ENCODE measurements at regions not wholly inside any gene's neighbourhood (a gene's known extent, or its start where the extent isn't known, plus 50 kb on each side); places are given as distances from the start of the nearest gene placed in this dataset.
"Not testable (repeated sequence)": the region's sequence is repeated elsewhere in the genome, so short reads cannot be mapped to it uniquely, and the experiment has no call there.

- no peak for ATAC-seq
These were observed 677.9 kb upstream of the LRRN3 start for GRCh38 chr7:110413038-110413437.

DNA sequence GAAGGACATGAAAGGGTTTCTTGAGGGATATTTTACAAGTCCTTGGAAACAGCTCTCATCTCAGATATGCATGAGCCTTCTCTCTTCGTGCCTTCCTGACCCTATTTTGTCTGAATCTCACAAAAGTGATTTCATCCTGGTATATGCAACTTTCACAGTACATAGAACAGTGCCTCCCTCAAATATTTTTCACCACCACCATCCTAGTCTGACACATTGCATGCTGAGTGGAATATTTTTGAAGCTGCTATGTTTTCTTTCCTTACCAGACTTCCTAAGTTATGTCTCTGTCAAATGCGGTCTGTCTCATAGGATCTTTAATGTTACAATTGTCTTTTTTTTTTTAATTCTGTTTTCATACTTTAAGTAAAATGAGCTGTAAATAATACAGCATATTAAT is 673.3 kb upstream of the LRRN3 start:
- ATAC-seq = no peak

- ATAC-seq = no peak
These were observed 672.2 kb upstream of the LRRN3 start for GRCh38 chr7:110418659-110419280.

GRCh38 chr7:110420788-110421187 is 670.1 kb upstream of the LRRN3 start:
- no peak for ATAC-seq

- no peak for ATAC-seq
These were observed 669.3 kb upstream of the LRRN3 start for GRCh38 chr7:110421490-110422241.

DNA sequence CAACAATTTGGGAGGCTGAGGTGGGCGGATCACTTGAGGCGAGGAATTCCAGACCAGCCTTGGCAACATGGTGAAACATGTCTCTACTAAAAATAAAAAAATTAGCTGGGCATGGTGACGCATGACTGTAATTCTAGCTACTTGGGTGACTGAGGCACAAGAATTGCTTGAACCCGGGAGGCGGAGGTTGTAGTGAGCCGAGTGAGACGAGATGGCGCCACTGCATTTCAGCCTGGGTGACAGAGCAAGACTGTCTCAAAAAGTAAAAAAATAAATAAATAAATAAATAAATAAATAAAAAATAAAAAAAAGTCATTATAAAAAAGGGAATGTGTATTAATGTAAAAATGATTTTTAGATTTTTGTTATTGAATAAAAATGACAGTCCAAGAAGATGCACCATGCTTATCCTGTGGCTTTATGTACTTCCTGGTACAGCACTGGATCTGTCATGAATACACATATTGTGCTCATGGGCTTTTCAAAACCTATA is 658.8 kb upstream of the LRRN3 start:
- ATAC-seq = no peak

GRCh38 chr7:110438926-110439325 is 652.0 kb upstream of the LRRN3 start:
- not testable (repeated sequence) for ATAC-seq

DNA sequence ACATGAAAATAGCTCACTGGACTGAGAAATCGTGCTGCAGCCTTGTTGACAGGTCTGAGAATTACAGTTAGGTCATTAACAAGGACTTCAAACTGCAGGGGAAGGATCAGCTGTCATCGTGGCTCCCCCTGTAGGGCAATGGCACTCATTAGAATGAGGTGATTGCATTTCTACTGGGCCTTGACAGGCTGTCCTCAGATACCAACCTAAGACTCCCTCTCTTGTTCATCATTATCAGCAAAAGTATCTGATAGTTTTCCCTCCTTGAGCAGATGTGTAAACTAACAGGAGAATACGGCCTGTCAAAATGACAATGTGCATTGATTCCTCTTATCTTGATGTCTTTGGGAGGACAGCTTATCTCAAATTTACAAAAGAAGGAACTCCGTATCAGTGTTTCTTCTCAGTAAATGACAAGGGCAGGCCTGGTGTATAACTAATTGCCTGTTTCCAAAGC is 648.5 kb upstream of the LRRN3 start:
- ATAC-seq = no peak

DNA sequence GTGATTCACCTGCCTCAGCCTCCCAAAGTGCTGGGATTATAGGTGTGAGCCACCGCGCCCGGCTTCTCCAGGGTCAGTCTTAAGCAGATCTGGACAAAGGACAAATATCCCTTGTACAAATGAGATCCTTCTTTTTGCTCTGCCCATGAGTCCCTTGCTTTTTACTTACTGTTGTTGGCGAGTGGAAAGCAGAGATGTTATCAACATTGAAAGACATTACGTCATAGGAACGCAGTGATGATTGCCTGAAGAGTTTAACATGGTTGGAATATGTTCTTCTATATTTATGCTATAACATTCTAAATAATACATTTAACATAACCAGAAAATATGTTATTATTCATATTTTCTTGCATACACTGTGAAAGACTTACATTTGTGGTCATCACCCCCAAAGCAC is 644.3 kb upstream of the LRRN3 start:
- ATAC-seq = no peak

DNA sequence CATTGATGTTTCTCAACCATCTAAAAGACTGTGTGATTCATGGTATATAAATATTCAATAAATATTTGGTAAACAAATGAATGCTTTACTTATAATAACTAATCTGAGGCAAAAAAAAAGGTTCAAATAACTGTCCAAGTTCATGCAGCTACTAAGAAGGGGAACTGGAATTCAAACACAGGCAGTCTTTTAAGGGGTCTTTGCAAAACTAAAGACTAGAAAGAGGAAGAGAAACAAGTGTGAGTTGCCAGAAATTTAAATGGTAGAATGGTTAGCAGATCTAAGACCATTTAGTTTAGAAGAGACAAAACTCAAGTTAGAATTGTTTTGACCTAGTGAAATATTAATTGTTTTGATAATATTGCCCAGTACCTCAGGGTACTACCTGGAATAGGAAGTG is 642.0 kb upstream of the LRRN3 start:
- no peak for ATAC-seq

DNA sequence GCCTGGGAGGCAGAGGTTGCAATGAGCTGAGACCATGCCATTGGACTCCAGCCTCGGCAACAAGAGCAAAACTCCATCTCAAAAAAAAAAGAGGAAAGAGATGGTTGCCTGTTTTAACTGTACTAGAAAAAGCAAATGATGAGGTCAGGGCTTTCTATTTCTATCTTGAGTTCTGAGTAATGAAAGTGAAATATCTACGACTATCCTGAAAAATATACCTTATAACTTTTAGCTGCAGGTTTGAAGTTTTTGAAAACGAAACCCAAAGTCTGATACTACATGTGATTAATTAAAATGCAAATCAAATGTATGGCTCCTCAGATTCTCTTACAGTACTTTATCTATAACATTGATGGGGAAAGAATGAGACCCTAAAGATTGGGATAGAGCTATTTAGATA is 636.2 kb upstream of the LRRN3 start:
- ATAC-seq = no peak

GRCh38 chr7:110461621-110462020 is 629.3 kb upstream of the LRRN3 start:
- no peak for ATAC-seq

- ATAC-seq = no peak
These were observed 620.5 kb upstream of the LRRN3 start for GRCh38 chr7:110470420-110470819.

DNA sequence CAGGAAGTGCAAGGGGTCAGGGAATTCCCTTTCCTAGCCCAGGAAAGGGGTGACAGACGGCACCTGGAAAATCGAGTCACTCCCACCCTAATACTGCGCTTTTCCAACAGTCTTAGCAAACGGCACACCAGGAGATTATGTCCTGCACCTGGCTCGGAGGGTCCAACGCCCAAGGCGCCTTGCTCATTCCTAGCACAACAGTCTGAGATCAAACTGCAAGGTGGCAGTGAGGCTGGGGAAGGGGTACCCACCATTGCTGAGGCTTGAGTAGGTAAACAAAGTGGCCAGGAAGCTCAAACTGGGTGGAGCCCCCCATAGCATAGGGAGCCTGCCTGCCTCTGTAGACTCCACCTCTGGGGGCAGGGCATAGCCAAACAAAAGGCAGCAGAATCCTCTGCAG is 618.5 kb upstream of the LRRN3 start:
- not testable (repeated sequence) for ATAC-seq

DNA sequence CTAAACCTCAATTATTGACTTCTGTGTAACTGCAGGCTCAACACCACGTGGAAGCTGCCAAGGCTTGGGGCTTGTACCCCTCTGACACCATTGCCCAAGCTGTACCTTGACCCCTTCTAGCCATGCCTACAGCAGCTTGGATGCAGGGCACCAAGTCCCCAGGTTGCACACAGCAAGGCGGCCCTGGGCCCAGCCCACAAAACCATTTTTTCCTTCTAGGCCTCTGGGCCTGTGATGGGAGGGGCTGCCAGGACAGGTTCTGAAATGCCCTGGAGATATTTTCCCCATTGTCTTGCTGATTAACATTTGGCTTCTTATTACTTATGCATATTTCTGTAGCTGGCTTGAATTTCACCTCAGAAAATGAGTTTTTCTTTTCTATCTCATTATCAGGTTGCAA is 610.0 kb upstream of the LRRN3 start:
- ATAC-seq = no peak

DNA sequence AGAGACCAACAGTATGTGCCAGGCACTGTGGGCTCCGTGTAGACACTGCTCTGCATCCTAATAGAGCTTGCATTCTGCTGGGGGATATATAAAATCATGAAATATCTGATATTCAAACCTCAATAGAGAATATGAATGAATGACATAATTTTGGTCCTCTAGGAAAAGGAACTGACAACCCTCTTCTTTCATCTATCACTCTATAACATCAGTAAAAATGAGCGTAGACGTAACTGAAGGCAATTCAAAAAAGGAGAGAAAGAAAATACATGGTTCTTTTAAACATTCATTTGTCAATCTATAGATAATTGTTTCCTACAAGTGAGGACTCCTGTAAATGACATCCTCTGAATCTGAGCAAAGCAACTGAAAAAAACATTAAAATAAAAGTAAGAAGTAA is 607.4 kb upstream of the LRRN3 start:
- ATAC-seq = no peak

DNA sequence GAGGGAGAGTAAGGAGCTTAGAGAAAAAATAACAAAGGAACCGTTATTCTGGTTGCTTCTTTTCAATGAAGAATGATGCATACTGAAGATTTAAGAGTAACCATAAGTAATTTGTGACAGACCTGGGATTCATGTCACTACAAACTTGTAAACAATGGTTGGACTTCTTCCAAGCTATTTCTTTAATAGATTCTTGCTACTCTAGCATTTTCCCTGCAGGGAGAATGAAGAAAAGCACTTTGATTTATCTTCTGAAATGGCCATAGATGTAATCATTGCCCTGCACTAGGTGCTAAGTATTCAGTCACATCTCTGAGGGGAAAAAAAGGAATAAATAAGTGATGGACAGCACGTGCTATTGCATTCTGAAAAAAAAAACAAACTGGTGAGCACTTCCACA is 606.6 kb upstream of the LRRN3 start:
- ATAC-seq = no peak

DNA sequence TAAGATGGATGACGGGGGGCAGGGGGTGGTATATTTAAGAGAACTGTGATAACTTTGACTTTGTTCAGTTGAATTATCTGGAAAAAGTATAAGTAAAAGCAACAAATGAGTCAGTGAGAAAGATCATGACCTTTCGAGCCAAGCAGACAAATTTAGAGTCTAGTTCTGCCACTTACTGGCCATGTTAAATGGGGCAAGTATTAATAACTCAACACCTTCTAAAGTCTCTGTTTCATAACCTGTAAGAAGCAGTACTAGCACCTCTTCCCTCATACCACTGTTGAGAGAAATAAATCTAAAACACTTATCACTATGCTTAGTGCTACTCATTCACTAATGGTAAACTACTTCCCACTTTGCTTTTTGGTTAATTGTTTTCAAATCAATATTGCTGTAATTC is 604.4 kb upstream of the LRRN3 start:
- ATAC-seq = no peak

- no peak for ATAC-seq
These were observed 588.0 kb upstream of the LRRN3 start for GRCh38 chr7:110502888-110503465.

DNA sequence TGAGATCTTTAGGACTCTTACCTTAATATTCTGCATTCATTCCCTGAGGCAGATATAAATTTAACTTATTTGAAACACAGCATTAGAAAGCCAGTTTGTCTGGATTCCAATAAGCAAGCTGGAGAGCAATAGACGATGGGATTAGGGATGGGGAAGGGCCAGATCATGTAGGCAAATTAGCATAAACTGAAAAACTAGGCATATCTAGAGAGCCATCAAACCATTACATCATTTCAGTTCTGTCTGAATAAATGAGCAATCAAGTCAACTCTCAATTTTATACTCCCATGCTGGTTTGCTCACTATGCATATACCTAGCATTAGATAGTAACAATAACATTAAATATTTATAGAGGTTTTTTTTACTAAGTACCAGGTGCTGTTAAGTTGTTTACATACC is 583.6 kb upstream of the LRRN3 start:
- no peak for ATAC-seq

- no peak for ATAC-seq
These were observed 583.1 kb upstream of the LRRN3 start for GRCh38 chr7:110507832-110508231.

GRCh38 chr7:110514975-110515551 is 575.9 kb upstream of the LRRN3 start:
- ATAC-seq = not testable (repeated sequence)

- ATAC-seq = no peak
These were observed 571.1 kb upstream of the LRRN3 start for GRCh38 chr7:110519851-110520250.
